MCF 10A (cell line): ENCODE measurements at regions not wholly inside any gene's neighbourhood (a gene's known extent, or its start where the extent isn't known, plus 50 kb on each side); places are given as distances from the start of the nearest gene placed in this dataset.

Experiments
- BruUV-seq: library from RNA; stranded (reverse); fragments of 400-500 nt; replicated peaks from 2 replicates; lab custom pipeline; 2021; lab: Mats Ljungman, UMichigan
- CTCF ChIA-PET: fragments of 300-600 bp; sonication (Branson Sonifier 250); formaldehyde crosslinking; extraction: SDS; loops from one replicate; lab custom pipeline; 2021; ENCODE audit warnings: antibody characterized with exemption, inconsistent platforms; lab: Yijun Ruan, JAX
- POLR2A ChIA-PET: fragments of 300-600, 350-650 bp; sonication (Branson Sonifier 250); formaldehyde crosslinking; extraction: SDS; loops from one replicate; lab custom pipeline; 2020; ENCODE audit warnings: antibody characterized with exemption, inconsistent platforms; lab: Yijun Ruan, JAX
- DNase-seq: peaks from one replicate; pipeline ENCODE4 v3.0.0-alpha.2; 2018; ENCODE audit not compliant: unreplicated experiment
- H3K27ac Mint-ChIP-seq: one replicate; pipeline ENCODE4 v1.8.0; 2022; ENCODE audit warnings: mild to moderate bottlenecking, low read depth, mixed read lengths; ENCODE audit not compliant: unreplicated experiment
- H3K27me3 Mint-ChIP-seq: one replicate; pipeline ENCODE4 v1.8.0; 2022; ENCODE audit warnings: mixed read lengths; ENCODE audit not compliant: insufficient read depth, unreplicated experiment
- H3K36me3 Mint-ChIP-seq: one replicate; pipeline ENCODE4 v1.8.0; 2022; ENCODE audit warnings: mild to moderate bottlenecking, moderate library complexity, mixed read lengths; ENCODE audit not compliant: insufficient read depth, unreplicated experiment
- H3K4me1 Mint-ChIP-seq: one replicate; pipeline ENCODE4 v1.8.0; 2022; ENCODE audit warnings: mixed read lengths; ENCODE audit not compliant: insufficient read depth, unreplicated experiment
- H3K4me3 Mint-ChIP-seq: one replicate; pipeline ENCODE4 v1.8.0; 2022; ENCODE audit warnings: mild to moderate bottlenecking, moderate library complexity, mixed read lengths; ENCODE audit not compliant: unreplicated experiment
- H3K9me3 Mint-ChIP-seq: one replicate; pipeline ENCODE4 v1.8.0; 2022; ENCODE audit warnings: mixed read lengths; ENCODE audit not compliant: unreplicated experiment
- intact Hi-C: fragments of 100-400 bp; cut with micrococcal nuclease; formaldehyde crosslinking; loops from 2 replicates; pipeline ENCODE4 v1.14.1; 2022
- TF ChIP-seq, protein P1 (sequence below): fragments of 200-600 bp; IDR thresholded peaks from one replicate; pipeline ENCODE4 v1.8.0; 2022; ENCODE audit warnings: antibody characterized with exemption, mild to moderate bottlenecking; ENCODE audit not compliant: unreplicated experiment

DNA sequence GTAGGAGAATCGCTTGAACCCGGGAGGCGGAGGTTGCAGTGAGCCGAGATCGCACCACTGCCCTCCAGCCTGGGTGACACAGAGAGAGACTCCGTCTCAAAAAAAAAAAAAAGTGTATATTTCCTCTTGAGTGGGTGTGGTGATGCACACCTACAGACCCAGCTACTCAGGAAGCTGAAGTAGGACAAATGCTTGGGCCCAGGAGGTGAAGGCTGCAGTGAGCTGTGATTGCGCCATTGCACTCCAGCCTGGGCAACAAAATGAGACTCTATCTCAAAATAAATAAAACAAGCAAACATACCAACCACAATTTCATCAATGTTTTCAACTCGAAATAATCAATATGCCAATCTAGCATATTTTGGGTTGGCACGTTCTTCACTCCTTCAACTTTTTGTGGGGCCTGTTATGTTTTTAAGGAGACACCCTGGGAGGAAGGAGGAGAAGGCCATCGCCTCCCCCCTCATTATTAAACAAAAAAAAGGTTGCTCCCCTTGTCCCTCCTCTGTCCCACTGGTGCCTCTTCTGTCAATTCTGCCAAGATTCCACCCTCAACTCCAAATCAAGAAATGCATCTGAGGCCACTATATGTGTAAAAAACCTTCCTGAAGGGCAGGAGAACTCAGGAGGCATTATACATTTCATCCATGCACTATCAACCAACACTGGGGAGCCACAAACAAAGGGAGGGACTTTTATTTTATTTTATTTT, 52.4 kb upstream of the ATF7IP2 start:
- Mint-ChIP-seq H3K9me3 (no peaks in the 10 kb centered on the region), H3K27me3 (no peaks in the 10 kb centered on the region), H3K4me3 (no peak overlapping the region), H3K36me3 (peaks cover 6% of the 10 kb centered on the region), H3K4me1 (peaks cover 18% of the 10 kb centered on the region), H3K27ac (no peak overlapping the region)
- ChIA-PET POLR2A (interaction anchor here (0.6 to 1.1 kb wide), 4 partner anchors 9 to 255 kb away, joined by 3 to 4 read pairs (median 4); no protein-coding TSS in a partner anchor), CTCF (interaction anchor here (0.6 to 0.7 kb wide), 3 partner anchors 8 to 421 kb away, joined by 3 to 6 read pairs (median 3); no protein-coding TSS in a partner anchor)
- intact Hi-C loops: no loop called here
- no TSS peak for BruUV-seq
- no peak for DNase-seq
- TF ChIP-seq, protein P1, sequence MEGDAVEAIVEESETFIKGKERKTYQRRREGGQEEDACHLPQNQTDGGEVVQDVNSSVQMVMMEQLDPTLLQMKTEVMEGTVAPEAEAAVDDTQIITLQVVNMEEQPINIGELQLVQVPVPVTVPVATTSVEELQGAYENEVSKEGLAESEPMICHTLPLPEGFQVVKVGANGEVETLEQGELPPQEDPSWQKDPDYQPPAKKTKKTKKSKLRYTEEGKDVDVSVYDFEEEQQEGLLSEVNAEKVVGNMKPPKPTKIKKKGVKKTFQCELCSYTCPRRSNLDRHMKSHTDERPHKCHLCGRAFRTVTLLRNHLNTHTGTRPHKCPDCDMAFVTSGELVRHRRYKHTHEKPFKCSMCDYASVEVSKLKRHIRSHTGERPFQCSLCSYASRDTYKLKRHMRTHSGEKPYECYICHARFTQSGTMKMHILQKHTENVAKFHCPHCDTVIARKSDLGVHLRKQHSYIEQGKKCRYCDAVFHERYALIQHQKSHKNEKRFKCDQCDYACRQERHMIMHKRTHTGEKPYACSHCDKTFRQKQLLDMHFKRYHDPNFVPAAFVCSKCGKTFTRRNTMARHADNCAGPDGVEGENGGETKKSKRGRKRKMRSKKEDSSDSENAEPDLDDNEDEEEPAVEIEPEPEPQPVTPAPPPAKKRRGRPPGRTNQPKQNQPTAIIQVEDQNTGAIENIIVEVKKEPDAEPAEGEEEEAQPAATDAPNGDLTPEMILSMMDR: no peak

DNA sequence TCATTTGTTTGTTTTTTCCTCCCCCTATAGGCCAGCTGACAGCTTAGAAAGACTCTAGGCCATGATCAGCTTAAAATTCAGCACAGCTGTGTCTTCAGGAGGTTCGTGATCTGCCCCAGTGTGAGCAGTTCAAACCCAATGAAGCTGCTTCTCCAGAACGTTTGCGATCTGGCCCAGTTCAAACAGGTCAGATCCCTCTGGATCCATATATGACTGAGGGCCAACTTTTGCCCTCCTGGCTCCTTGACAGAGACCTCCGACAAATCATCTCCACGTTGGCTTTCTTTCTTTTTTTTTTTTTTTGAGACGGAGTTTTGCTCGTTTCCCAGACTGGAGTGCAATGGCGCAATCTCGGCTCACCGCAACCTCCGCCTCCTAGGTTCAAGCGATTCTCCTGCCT, 50.2 kb upstream of the ATF7IP2 start:
- no peaks in the 10 kb centered on the region for H3K27me3 Mint-ChIP-seq
- H3K36me3 Mint-ChIP-seq: peaks cover 12% of the 10 kb centered on the region
- no peak overlapping the region for H3K27ac Mint-ChIP-seq
- TF ChIP-seq, protein P1: no peak
- POLR2A ChIA-PET: interaction anchor here (1.5 kb wide), 1 partner anchor 27 kb away, joined by 4 read pairs; no protein-coding TSS in a partner anchor
- BruUV-seq: no TSS peak
- CTCF ChIA-PET: interaction anchor here (0.8 to 0.9 kb wide), 2 partner anchors 19 to 401 kb away, joined by 3 read pairs; no protein-coding TSS in a partner anchor
- no peak overlapping the region for H3K4me3 Mint-ChIP-seq
- peaks cover 18% of the 10 kb centered on the region for H3K4me1 Mint-ChIP-seq
- H3K9me3 Mint-ChIP-seq: peaks cover 14% of the 10 kb centered on the region
- intact Hi-C loops: no loop called here
- no peak for DNase-seq
